Spleen (tissue), 7 donors: ENCODE measurements at regions not wholly inside any gene's neighbourhood (a gene's known extent, or its start where the extent isn't known, plus 50 kb on each side); places are given as distances from the start of the nearest gene placed in this dataset.

ENCODE experiments used
- POLR2A ChIP-seq, 3 donors: fragments of 450-650 bp; IDR thresholded peaks; one replicate each; pipeline ENCODE4 v1.5.1; 2017; ENCODE audit warnings: antibody characterized with exemption in 3 of 3, mild to moderate bottlenecking in 1 of 3
- POLR2AphosphoS5 ChIP-seq, 3 donors: sonication (generic); formaldehyde crosslinking; IDR thresholded peaks; one replicate each; pipeline ENCODE4 v1.5.1; 2017; ENCODE audit warnings: antibody characterized with exemption in 3 of 3
- TF ChIP-seq, protein P1 (sequence below), 11 experiments: fragments of 200-600 bp in 7 of 11; fragments of 450-650 bp in 4 of 11; sonication (generic) in 4 of 11; IDR thresholded peaks in 8 of 11; conservative IDR thresholded peaks in 3 of 11; 1 replicate in 7 of 11; 2 replicates in 4 of 11; pipeline versions ENCODE4 v1.4.0 to v1.8.0; 2016 to 2021; ENCODE audit warnings: antibody characterized with exemption in 11 of 11, inconsistent platforms in 4 of 11, mild to moderate bottlenecking in 1 of 11
- donor health status: DM: no; HTN: no; CAD: no; lungs with moderate emphysema.
- donor health status: DM: no; HTN: no; CAD: no.
- donor health status: DM: no; HTN: no; CAD: no.

DNA sequence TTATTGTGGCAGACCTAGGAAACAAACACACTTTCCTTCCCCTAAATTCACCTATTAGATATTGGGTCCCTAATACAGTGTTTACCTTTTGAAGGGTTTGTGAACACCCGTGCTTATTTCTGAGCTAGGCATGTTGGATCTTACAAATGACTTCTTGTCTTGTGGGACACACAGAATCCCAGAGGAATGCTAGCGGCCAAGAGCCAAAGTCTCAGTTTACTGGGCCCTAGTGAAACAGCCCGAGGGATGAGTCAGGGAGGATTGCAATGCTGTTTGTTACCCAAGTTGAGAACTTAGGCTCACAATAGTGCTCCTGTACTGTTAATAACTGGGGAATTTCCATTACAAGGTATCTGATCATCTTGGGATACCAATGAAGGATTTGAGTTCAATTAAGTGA is 100.1 kb upstream of the AKT3 start:
- TF ChIP-seq POLR2A (IDR thresholded peaks at IDR 0.05) (no peak), POLR2AphosphoS5 (IDR thresholded peaks at IDR 0.05) (no peak)
- TF ChIP-seq, protein P1, sequence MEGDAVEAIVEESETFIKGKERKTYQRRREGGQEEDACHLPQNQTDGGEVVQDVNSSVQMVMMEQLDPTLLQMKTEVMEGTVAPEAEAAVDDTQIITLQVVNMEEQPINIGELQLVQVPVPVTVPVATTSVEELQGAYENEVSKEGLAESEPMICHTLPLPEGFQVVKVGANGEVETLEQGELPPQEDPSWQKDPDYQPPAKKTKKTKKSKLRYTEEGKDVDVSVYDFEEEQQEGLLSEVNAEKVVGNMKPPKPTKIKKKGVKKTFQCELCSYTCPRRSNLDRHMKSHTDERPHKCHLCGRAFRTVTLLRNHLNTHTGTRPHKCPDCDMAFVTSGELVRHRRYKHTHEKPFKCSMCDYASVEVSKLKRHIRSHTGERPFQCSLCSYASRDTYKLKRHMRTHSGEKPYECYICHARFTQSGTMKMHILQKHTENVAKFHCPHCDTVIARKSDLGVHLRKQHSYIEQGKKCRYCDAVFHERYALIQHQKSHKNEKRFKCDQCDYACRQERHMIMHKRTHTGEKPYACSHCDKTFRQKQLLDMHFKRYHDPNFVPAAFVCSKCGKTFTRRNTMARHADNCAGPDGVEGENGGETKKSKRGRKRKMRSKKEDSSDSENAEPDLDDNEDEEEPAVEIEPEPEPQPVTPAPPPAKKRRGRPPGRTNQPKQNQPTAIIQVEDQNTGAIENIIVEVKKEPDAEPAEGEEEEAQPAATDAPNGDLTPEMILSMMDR (IDR thresholded peaks at IDR 0.05 in 8 of 11, conservative IDR thresholded peaks at IDR 0.05 in 3 of 11), result no peak
